GM20000 (cell line): ENCODE measurements at regions not wholly inside any gene's neighbourhood (a gene's known extent, or its start where the extent isn't known, plus 50 kb on each side); places are given as distances from the start of the nearest gene placed in this dataset.

ENCODE experiments used
- DNase-seq: peaks from one replicate; pipeline ENCODE4 v3.0.0; 2012; ENCODE audit warnings: low spot score
- CTCF ChIP-seq: IDR thresholded peaks from 2 replicates; pipeline ENCODE4 v1.5.1; 2012; ENCODE audit warnings: mild to moderate bottlenecking, control low read depth; ENCODE audit errors: extremely low read depth, missing control alignments

GRCh38 chr7:86931439-86931838 is 128.0 kb downstream of the ELAPOR2 start:
- no peak for DNase-seq
- no peak for TF ChIP-seq CTCF

GRCh38 chr7:86930554-86931307 is 128.7 kb downstream of the ELAPOR2 start:
- TF ChIP-seq CTCF: no peak
- DNase-seq: no peak

- no peak for TF ChIP-seq CTCF
- no peak for DNase-seq
Observed at GRCh38 chr7:86929293-86930109, 130.0 kb downstream of the ELAPOR2 start.

GRCh38 chr7:86928308-86928707 is 131.1 kb downstream of the ELAPOR2 start:
- DNase-seq: no peak
- no peak for TF ChIP-seq CTCF

GRCh38 chr7:86926732-86927131 is 132.7 kb downstream of the ELAPOR2 start:
- TF ChIP-seq CTCF: peak; percentile 47
- peak; percentile 41 for DNase-seq

GRCh38 chr7:86925221-86925620 is 134.2 kb downstream of the ELAPOR2 start:
- no peak for DNase-seq
- TF ChIP-seq CTCF: no peak

GRCh38 chr7:86923527-86923926 is 135.9 kb downstream of the ELAPOR2 start:
- no peak for DNase-seq
- no peak for TF ChIP-seq CTCF
